ENCODE measurements at regions not wholly inside any gene's neighbourhood (a gene's known extent, or its start where the extent isn't known, plus 50 kb on each side); places are given as distances from the start of the nearest gene placed in this dataset.

GRCh38 chr12:78797196-78797931 lies 67.2 kb upstream of the SYT1 start:
- no peak for DNase-seq (ENCODE audit: low read depth in 4 of 6, low spot score in 6 of 6)
- no CpG with 5 or more reads among the region's 2 CpGs for WGBS (ENCODE audit: insufficient coverage)

GRCh38 chr12:78799649-78800048 lies 64.9 kb upstream of the SYT1 start:
- no peak overlapping the region for H3K27ac ChIP-seq (ENCODE audit: low read depth, low read length)
- H3K9me3 ChIP-seq (ENCODE audit: control insufficient read depth, insufficient read depth, low read length) = peaks cover 9% of the 10 kb centered on the region
- H3K4me3 ChIP-seq (ENCODE audit: low read depth, low read length) = no peak overlapping the region
- H3K36me3 ChIP-seq (ENCODE audit: control insufficient read depth, insufficient read depth, low read length) = no peaks in the 10 kb centered on the region
- H3K4me1 ChIP-seq (ENCODE audit: control insufficient read depth, insufficient read depth, low read length) = no peaks in the 10 kb centered on the region
- 40% methylated on average over 1 of the region's 1 CpG for WGBS (ENCODE audit: insufficient coverage)
- H3K27me3 ChIP-seq (ENCODE audit: control insufficient read depth, insufficient read depth, low read length) = no peaks in the 10 kb centered on the region
- peak in 3 of 6 donors; percentile 5 to 44 (median 6) for DNase-seq (ENCODE audit: low read depth in 4 of 6, low spot score in 6 of 6)

More at GRCh38 chr12:78797196-78797931, 67.2 kb upstream of the SYT1 start:
- peaks cover 4% of the 10 kb centered on the region for H3K9me3 ChIP-seq (ENCODE audit: control insufficient read depth, insufficient read depth, low read length)
- H3K27ac ChIP-seq (ENCODE audit: low read depth, low read length) = no peak overlapping the region
- H3K4me3 ChIP-seq (ENCODE audit: low read depth, low read length) = no peak overlapping the region
- no peaks in the 10 kb centered on the region for H3K36me3 ChIP-seq (ENCODE audit: control insufficient read depth, insufficient read depth, low read length)
- no peaks in the 10 kb centered on the region for H3K27me3 ChIP-seq (ENCODE audit: control insufficient read depth, insufficient read depth, low read length)
- no peaks in the 10 kb centered on the region for H3K4me1 ChIP-seq (ENCODE audit: control insufficient read depth, insufficient read depth, low read length)

GRCh38 chr12:78802593-78802992 lies 62.0 kb upstream of the SYT1 start:
- Histone ChIP-seq H3K4me1 (ENCODE audit: control insufficient read depth, insufficient read depth, low read length) (no peaks in the 10 kb centered on the region), H3K27me3 (ENCODE audit: control insufficient read depth, insufficient read depth, low read length) (no peaks in the 10 kb centered on the region), H3K27ac (ENCODE audit: low read depth, low read length) (no peak overlapping the region), H3K9me3 (ENCODE audit: control insufficient read depth, insufficient read depth, low read length) (peaks cover 4% of the 10 kb centered on the region), H3K4me3 (ENCODE audit: low read depth, low read length) (no peak overlapping the region), H3K36me3 (ENCODE audit: control insufficient read depth, insufficient read depth, low read length) (no peaks in the 10 kb centered on the region)
- peak in 1 of 6 donors; percentile 23 for DNase-seq (ENCODE audit: low read depth in 4 of 6, low spot score in 6 of 6)
- WGBS (ENCODE audit: insufficient coverage) = no CpG with 5 or more reads among the region's 3 CpGs

- WGBS (ENCODE audit: insufficient coverage) = 97% methylated on average over 39 of the region's 39 CpGs
- no peaks in the 10 kb centered on the region for H3K4me1 ChIP-seq (ENCODE audit: control insufficient read depth, insufficient read depth, low read length)
- DNase-seq (ENCODE audit: low read depth in 4 of 6, low spot score in 6 of 6) = no peak
These were observed 60.3 kb upstream of the SYT1 start for GRCh38 chr12:78804262-78804661.

More at GRCh38 chr12:78804262-78804661, 60.3 kb upstream of the SYT1 start:
- peaks cover 4% of the 10 kb centered on the region for H3K9me3 ChIP-seq (ENCODE audit: control insufficient read depth, insufficient read depth, low read length)
- no peak overlapping the region for H3K4me3 ChIP-seq (ENCODE audit: low read depth, low read length)
- no peak overlapping the region for H3K27ac ChIP-seq (ENCODE audit: low read depth, low read length)
- H3K36me3 ChIP-seq (ENCODE audit: control insufficient read depth, insufficient read depth, low read length) = no peaks in the 10 kb centered on the region
- H3K27me3 ChIP-seq (ENCODE audit: control insufficient read depth, insufficient read depth, low read length) = no peaks in the 10 kb centered on the region

Measured in spinal cord (tissue), 9 donors.